IMR-90 (cell line): ENCODE measurements at regions not wholly inside any gene's neighbourhood (a gene's known extent, or its start where the extent isn't known, plus 50 kb on each side); places are given as distances from the start of the nearest gene placed in this dataset.

Experiments
- BHLHE40 ChIP-seq: fragments of 150-350 bp; IDR thresholded peaks from 2 replicates; pipeline ENCODE4 v1.6.1; 2016; ENCODE audit warnings: mild to moderate bottlenecking, low read depth, low read length
- CEBPB ChIP-seq: IDR thresholded peaks from 2 replicates; pipeline ENCODE4 v1.6.1; 2012; ENCODE audit warnings: low read depth, low read length, improper control_type of control experiment
- CHD1 ChIP-seq: IDR thresholded peaks from 2 replicates; pipeline ENCODE4 v1.6.1; 2012; ENCODE audit warnings: low read depth, low read length, improper control_type of control experiment
- FOS ChIP-seq: fragments of 150-350 bp; IDR thresholded peaks from 2 replicates; pipeline ENCODE4 v1.6.1; 2016; ENCODE audit warnings: low read depth, low read length
- MAFK ChIP-seq: IDR thresholded peaks from 2 replicates; pipeline ENCODE4 v1.6.1; 2012; ENCODE audit warnings: low read depth, low read length, improper control_type of control experiment
- MXI1 ChIP-seq: IDR thresholded peaks from 2 replicates; pipeline ENCODE4 v1.6.1; 2012; ENCODE audit warnings: low read depth, mild to moderate bottlenecking, low read length, moderate library complexity, borderline replicate concordance
- POLR2A ChIP-seq: IDR thresholded peaks from 2 replicates; pipeline ENCODE4 v1.6.1; 2012; ENCODE audit warnings: mild to moderate bottlenecking, low read depth, low read length
- RAD21 ChIP-seq: IDR thresholded peaks from 2 replicates; pipeline ENCODE4 v1.6.1; 2012; ENCODE audit warnings: low read length, improper control_type of control experiment
- RFX5 ChIP-seq: IDR thresholded peaks from 2 replicates; pipeline ENCODE4 v1.8.0; 2012; ENCODE audit warnings: low read depth, mild to moderate bottlenecking, low read length, moderate library complexity
- SMC3 ChIP-seq: fragments of 150-350 bp; IDR thresholded peaks from 2 replicates; pipeline ENCODE4 v1.6.1; 2016; ENCODE audit warnings: low read depth, mild to moderate bottlenecking, antibody characterized with exemption, low read length, moderate library complexity
- TF ChIP-seq, protein P1 (sequence below): conservative IDR thresholded peaks from 2 replicates; pipeline ENCODE4 v1.5.1; 2012; ENCODE audit warnings: mild to moderate bottlenecking, low read depth, low read length, improper control_type of control experiment
- TF ChIP-seq, protein P2 (sequence below): fragments of 150-350 bp; IDR thresholded peaks from 2 replicates; pipeline ENCODE4 v1.6.1; 2016; ENCODE audit warnings: low read depth, mild to moderate bottlenecking, low read length, moderate library complexity, borderline replicate concordance
- TF ChIP-seq, protein P3 (sequence below): fragments of 150-350 bp; IDR thresholded peaks from 2 replicates; pipeline ENCODE4 v1.6.1; 2017; ENCODE audit warnings: mild to moderate bottlenecking, antibody characterized with exemption, low read length, low read depth

DNA sequence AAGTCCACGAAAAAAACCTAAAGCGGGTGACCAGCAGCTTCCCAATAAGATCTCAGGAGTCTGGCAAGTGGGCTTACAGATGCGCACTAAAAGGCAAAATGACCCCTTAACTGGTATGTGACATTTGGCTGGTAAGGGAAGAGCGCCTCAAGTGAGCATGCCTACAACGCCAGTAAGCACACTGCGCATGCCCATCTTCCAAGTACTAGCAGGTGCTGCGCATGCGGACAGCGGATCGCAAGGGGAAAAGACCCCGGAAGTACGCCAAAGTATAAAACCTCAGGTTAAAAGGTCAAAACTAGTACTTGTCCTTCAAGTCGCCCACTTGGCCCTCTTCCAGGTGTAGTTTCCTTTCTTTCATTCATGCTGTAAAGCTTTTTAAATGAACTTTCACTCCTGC lies 518.5 kb upstream of the MDGA2 start:
- TF ChIP-seq, protein P1, sequence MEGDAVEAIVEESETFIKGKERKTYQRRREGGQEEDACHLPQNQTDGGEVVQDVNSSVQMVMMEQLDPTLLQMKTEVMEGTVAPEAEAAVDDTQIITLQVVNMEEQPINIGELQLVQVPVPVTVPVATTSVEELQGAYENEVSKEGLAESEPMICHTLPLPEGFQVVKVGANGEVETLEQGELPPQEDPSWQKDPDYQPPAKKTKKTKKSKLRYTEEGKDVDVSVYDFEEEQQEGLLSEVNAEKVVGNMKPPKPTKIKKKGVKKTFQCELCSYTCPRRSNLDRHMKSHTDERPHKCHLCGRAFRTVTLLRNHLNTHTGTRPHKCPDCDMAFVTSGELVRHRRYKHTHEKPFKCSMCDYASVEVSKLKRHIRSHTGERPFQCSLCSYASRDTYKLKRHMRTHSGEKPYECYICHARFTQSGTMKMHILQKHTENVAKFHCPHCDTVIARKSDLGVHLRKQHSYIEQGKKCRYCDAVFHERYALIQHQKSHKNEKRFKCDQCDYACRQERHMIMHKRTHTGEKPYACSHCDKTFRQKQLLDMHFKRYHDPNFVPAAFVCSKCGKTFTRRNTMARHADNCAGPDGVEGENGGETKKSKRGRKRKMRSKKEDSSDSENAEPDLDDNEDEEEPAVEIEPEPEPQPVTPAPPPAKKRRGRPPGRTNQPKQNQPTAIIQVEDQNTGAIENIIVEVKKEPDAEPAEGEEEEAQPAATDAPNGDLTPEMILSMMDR, result no peak
- no peak for TF ChIP-seq POLR2A
- TF ChIP-seq, protein P2, sequence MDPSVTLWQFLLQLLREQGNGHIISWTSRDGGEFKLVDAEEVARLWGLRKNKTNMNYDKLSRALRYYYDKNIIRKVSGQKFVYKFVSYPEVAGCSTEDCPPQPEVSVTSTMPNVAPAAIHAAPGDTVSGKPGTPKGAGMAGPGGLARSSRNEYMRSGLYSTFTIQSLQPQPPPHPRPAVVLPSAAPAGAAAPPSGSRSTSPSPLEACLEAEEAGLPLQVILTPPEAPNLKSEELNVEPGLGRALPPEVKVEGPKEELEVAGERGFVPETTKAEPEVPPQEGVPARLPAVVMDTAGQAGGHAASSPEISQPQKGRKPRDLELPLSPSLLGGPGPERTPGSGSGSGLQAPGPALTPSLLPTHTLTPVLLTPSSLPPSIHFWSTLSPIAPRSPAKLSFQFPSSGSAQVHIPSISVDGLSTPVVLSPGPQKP, result no peak
- TF ChIP-seq RAD21, result no peak
- TF ChIP-seq MAFK, result no peak
- no peak for TF ChIP-seq SMC3
- TF ChIP-seq BHLHE40, result no peak
- TF ChIP-seq CEBPB, result no peak
- TF ChIP-seq CHD1, result no peak
- TF ChIP-seq FOS, result no peak
- no peak for TF ChIP-seq RFX5
- TF ChIP-seq, protein P3, sequence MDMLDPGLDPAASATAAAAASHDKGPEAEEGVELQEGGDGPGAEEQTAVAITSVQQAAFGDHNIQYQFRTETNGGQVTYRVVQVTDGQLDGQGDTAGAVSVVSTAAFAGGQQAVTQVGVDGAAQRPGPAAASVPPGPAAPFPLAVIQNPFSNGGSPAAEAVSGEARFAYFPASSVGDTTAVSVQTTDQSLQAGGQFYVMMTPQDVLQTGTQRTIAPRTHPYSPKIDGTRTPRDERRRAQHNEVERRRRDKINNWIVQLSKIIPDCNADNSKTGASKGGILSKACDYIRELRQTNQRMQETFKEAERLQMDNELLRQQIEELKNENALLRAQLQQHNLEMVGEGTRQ, result no peak
- TF ChIP-seq MXI1, result no peak
